ENCODE measurements at regions not wholly inside any gene's neighbourhood (a gene's known extent, or its start where the extent isn't known, plus 50 kb on each side); places are given as distances from the start of the nearest gene placed in this dataset.

- H3K4me1 ChIP-seq (ENCODE audit: insufficient read depth): no peaks in the 10 kb centered on the region
- H3K4me3 ChIP-seq: no peak overlapping the region
- H3K9me2 ChIP-seq (replicated peaks; ENCODE audit: insufficient read depth): no peaks in the 10 kb centered on the region
- H3K27me3 ChIP-seq: no peaks in the 10 kb centered on the region
- H3K9me3 ChIP-seq (ENCODE audit: low read depth): no peaks in the 10 kb centered on the region
- no peak overlapping the region for H3K27ac ChIP-seq
- no peaks in the 10 kb centered on the region for H4K20me1 ChIP-seq (ENCODE audit: insufficient read depth, poor library complexity, severe bottlenecking)
- no peak overlapping the region for H2AFZ ChIP-seq
- H3K79me2 ChIP-seq: no peaks in the 10 kb centered on the region
- no peaks in the 10 kb centered on the region for H3K36me3 ChIP-seq (replicated peaks; ENCODE audit: insufficient read depth, low read depth)
- TF ChIP-seq CTCF (IDR thresholded peaks at IDR 0.05; ENCODE audit: poor library complexity) (no peak), EZH2 (IDR thresholded peaks at IDR 0.05; ENCODE audit: borderline replicate concordance) (no peak), EZH2phosphoT487 (IDR thresholded peaks at IDR 0.05; ENCODE audit: low read depth, severe bottlenecking, unreplicated experiment) (no peak)
- 97% methylated on average over 1 of the region's 1 CpG for WGBS (ENCODE audit: low lambda C conversion rate, missing lambda C conversion rate)
- DNase-seq (ENCODE audit: low spot score): no peak
- H3K4me2 ChIP-seq: no peak overlapping the region
These were observed 225.9 kb upstream of the GOT2 start for GRCh38 chr16:58960034-58960433.

GRCh38 chr16:58958749-58959148 is 224.6 kb upstream of the GOT2 start:
- Histone ChIP-seq H3K36me3 (replicated peaks; ENCODE audit: insufficient read depth, low read depth) (no peaks in the 10 kb centered on the region), H3K79me2 (no peaks in the 10 kb centered on the region), H2AFZ (no peak overlapping the region), H3K4me2 (no peak overlapping the region), H4K20me1 (ENCODE audit: insufficient read depth, poor library complexity, severe bottlenecking) (no peaks in the 10 kb centered on the region), H3K4me3 (no peak overlapping the region), H3K27me3 (no peaks in the 10 kb centered on the region), H3K9me3 (ENCODE audit: low read depth) (no peaks in the 10 kb centered on the region), H3K4me1 (ENCODE audit: insufficient read depth) (no peaks in the 10 kb centered on the region), H3K9me2 (replicated peaks; ENCODE audit: insufficient read depth) (no peaks in the 10 kb centered on the region), H3K27ac (no peak overlapping the region)
- no peak for DNase-seq (ENCODE audit: low spot score)
- TF ChIP-seq EZH2 (IDR thresholded peaks at IDR 0.05; ENCODE audit: borderline replicate concordance): no peak
- no peak for TF ChIP-seq EZH2phosphoT487 (IDR thresholded peaks at IDR 0.05; ENCODE audit: low read depth, severe bottlenecking, unreplicated experiment)
- TF ChIP-seq CTCF (IDR thresholded peaks at IDR 0.05; ENCODE audit: poor library complexity): no peak

GRCh38 chr16:58948244-58948643 is 214.1 kb upstream of the GOT2 start:
- Histone ChIP-seq H3K27ac (no peak overlapping the region), H3K27me3 (no peaks in the 10 kb centered on the region), H3K79me2 (no peaks in the 10 kb centered on the region), H4K20me1 (ENCODE audit: insufficient read depth, poor library complexity, severe bottlenecking) (no peaks in the 10 kb centered on the region), H3K9me2 (replicated peaks; ENCODE audit: insufficient read depth) (no peaks in the 10 kb centered on the region), H3K4me3 (no peak overlapping the region), H2AFZ (no peak overlapping the region), H3K4me1 (ENCODE audit: insufficient read depth) (no peaks in the 10 kb centered on the region), H3K4me2 (no peak overlapping the region), H3K36me3 (replicated peaks; ENCODE audit: insufficient read depth, low read depth) (no peaks in the 10 kb centered on the region), H3K9me3 (ENCODE audit: low read depth) (no peaks in the 10 kb centered on the region)
- no peak for TF ChIP-seq EZH2phosphoT487 (IDR thresholded peaks at IDR 0.05; ENCODE audit: low read depth, severe bottlenecking, unreplicated experiment)
- TF ChIP-seq EZH2 (IDR thresholded peaks at IDR 0.05; ENCODE audit: borderline replicate concordance): no peak
- TF ChIP-seq CTCF (IDR thresholded peaks at IDR 0.05; ENCODE audit: poor library complexity): no peak
- no peak for DNase-seq (ENCODE audit: low spot score)
- WGBS (ENCODE audit: low lambda C conversion rate, missing lambda C conversion rate): 68% methylated on average over 1 of the region's 1 CpG

- no peak for DNase-seq (ENCODE audit: low spot score)
- TF ChIP-seq EZH2 (IDR thresholded peaks at IDR 0.05; ENCODE audit: borderline replicate concordance) (no peak), CTCF (IDR thresholded peaks at IDR 0.05; ENCODE audit: poor library complexity) (no peak), EZH2phosphoT487 (IDR thresholded peaks at IDR 0.05; ENCODE audit: low read depth, severe bottlenecking, unreplicated experiment) (no peak)
These were observed 206.5 kb upstream of the GOT2 start for GRCh38 chr16:58940609-58941008.

More at GRCh38 chr16:58940609-58941008, 206.5 kb upstream of the GOT2 start:
- Histone ChIP-seq H3K4me3 (no peak overlapping the region), H3K4me1 (ENCODE audit: insufficient read depth) (no peaks in the 10 kb centered on the region), H3K9me3 (ENCODE audit: low read depth) (no peaks in the 10 kb centered on the region), H3K4me2 (no peak overlapping the region), H3K27ac (no peak overlapping the region), H4K20me1 (ENCODE audit: insufficient read depth, poor library complexity, severe bottlenecking) (no peaks in the 10 kb centered on the region), H3K36me3 (replicated peaks; ENCODE audit: insufficient read depth, low read depth) (no peaks in the 10 kb centered on the region), H2AFZ (no peak overlapping the region), H3K9me2 (replicated peaks; ENCODE audit: insufficient read depth) (no peaks in the 10 kb centered on the region), H3K79me2 (no peaks in the 10 kb centered on the region), H3K27me3 (no peaks in the 10 kb centered on the region)
- 81% methylated on average over 2 of the region's 2 CpGs for WGBS (ENCODE audit: low lambda C conversion rate, missing lambda C conversion rate)

All from hepatocyte (in vitro differentiated cells).